Stomach (tissue), 8 donors: ENCODE measurements at regions not wholly inside any gene's neighbourhood (a gene's known extent, or its start where the extent isn't known, plus 50 kb on each side); places are given as distances from the start of the nearest gene placed in this dataset.

Experiments
- DNase-seq, 2 donors: peaks; one replicate each; pipeline versions ENCODE4 v3.0.0 to v3.0.0-alpha.2; 2013 to 2019
- H3K27ac ChIP-seq, 5 donors: fragments of 200-600 bp in 4 of 5; sonication (generic) in 4 of 5; one replicate each; pipeline ENCODE4 v1.5.1; 2013 to 2019; ENCODE audit warnings: mild to moderate bottlenecking in 1 of 5, moderate library complexity in 1 of 5
- H3K27me3 ChIP-seq, 3 donors: fragments of 200-600 bp; sonication (generic); one replicate each; pipeline ENCODE4 v1.5.1; 2017 to 2019; ENCODE audit warnings: mixed run types in 1 of 3
- H3K36me3 ChIP-seq, 4 donors: fragments of 200-600 bp; sonication (generic); 1 replicate in 3 of 4; 2 replicates in 1 of 4; pipeline ENCODE4 v1.5.1; 2016 to 2019
- H3K4me1 ChIP-seq, 4 donors: fragments of 200-600 bp; sonication (generic); one replicate each; pipeline ENCODE4 v1.5.1; 2016 to 2019
- H3K4me3 ChIP-seq, 4 donors: fragments of 200-600 bp; sonication (generic) in 3 of 4; one replicate each; pipeline ENCODE4 v1.5.1; 2016 to 2019; ENCODE audit warnings: mild to moderate bottlenecking in 1 of 4
- H3K9me3 ChIP-seq, 4 donors: fragments of 200-600 bp; sonication (generic); one replicate each; pipeline ENCODE4 v1.5.1; 2016 to 2019
- EP300 ChIP-seq: sonication (generic); formaldehyde crosslinking; IDR thresholded peaks from one replicate; pipeline ENCODE4 v1.6.1; 2017; ENCODE audit warnings: antibody characterized with exemption
- POLR2A ChIP-seq, 4 donors: fragments of 450-650 bp; IDR thresholded peaks; one replicate each; pipeline ENCODE4 v1.6.1; 2016; ENCODE audit warnings: antibody characterized with exemption in 4 of 4, control low read depth in 2 of 4, mild to moderate bottlenecking in 1 of 4, moderate library complexity in 1 of 4
- POLR2AphosphoS5 ChIP-seq, 3 donors: sonication (generic); formaldehyde crosslinking; IDR thresholded peaks; one replicate each; pipeline ENCODE4 v1.6.1; 2016; ENCODE audit warnings: antibody characterized with exemption in 3 of 3
- WGBS, 5 donors: extraction: QIAGEN DNeasy Blood & Tissue Kit in 3 of 5; methylation state at CpG; one replicate each; pipeline versions ENCODE4 v1.1.5 to v1.1.7; 2013 to 2018; 5-methylcytosine and 5-hydroxymethylcytosine counted together
- intact Hi-C: fragments of 100-400 bp; cut with DNase I; formaldehyde crosslinking; loops from one replicate; pipeline ENCODE4 v1.15.1; 2023; ENCODE audit warnings: low total_unique reads
- TF ChIP-seq, protein P1 (sequence below), 7 experiments: fragments of 450-650 bp in 4 of 7; fragments of 200-600 bp in 3 of 7; sonication (generic) in 3 of 7; IDR thresholded peaks; one replicate each; pipeline ENCODE4 v1.5.1; 2016 to 2019; ENCODE audit warnings: antibody characterized with exemption in 7 of 7, control low read depth in 2 of 7, mild to moderate bottlenecking in 1 of 7
- donor health status: healthy with polysubstance abuse.
- donor health status: Bipolar disorder and iron deficiency.
- donor health status: healthy.

DNA sequence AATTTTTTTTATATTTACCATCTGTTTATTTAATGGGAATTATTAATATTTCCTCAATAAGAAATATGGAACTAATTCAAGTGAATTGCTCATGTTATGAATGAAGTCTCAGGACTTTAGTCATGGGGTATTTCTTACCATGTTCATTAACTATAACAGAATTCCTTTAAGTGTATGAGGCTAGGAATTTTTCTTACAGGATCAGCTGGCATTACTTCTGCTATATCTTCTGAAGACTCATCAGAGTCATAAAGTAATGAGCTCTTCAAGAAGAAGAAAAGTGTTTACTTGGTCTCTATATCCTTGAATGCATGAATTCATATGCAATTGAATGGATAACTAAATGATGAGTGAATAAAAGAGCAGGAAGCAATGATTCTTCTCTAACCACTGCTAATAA is 486.8 kb upstream of the THBS1 start:
- Histone ChIP-seq H3K4me3 (no peak overlapping the region), H3K27me3 (no peaks in the 10 kb centered on the region), H3K9me3 (no peaks in the 10 kb centered on the region), H3K36me3 (no peaks in the 10 kb centered on the region), H3K4me1 (peaks cover 0 to 6% (median 0%) of the 10 kb centered on the region in 4 donors), H3K27ac (no peak overlapping the region)
- intact Hi-C loops: no loop called here
- no peak for TF ChIP-seq POLR2A (IDR thresholded peaks at IDR 0.05)
- TF ChIP-seq, protein P1, sequence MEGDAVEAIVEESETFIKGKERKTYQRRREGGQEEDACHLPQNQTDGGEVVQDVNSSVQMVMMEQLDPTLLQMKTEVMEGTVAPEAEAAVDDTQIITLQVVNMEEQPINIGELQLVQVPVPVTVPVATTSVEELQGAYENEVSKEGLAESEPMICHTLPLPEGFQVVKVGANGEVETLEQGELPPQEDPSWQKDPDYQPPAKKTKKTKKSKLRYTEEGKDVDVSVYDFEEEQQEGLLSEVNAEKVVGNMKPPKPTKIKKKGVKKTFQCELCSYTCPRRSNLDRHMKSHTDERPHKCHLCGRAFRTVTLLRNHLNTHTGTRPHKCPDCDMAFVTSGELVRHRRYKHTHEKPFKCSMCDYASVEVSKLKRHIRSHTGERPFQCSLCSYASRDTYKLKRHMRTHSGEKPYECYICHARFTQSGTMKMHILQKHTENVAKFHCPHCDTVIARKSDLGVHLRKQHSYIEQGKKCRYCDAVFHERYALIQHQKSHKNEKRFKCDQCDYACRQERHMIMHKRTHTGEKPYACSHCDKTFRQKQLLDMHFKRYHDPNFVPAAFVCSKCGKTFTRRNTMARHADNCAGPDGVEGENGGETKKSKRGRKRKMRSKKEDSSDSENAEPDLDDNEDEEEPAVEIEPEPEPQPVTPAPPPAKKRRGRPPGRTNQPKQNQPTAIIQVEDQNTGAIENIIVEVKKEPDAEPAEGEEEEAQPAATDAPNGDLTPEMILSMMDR (IDR thresholded peaks at IDR 0.05): no peak
- TF ChIP-seq POLR2AphosphoS5 (IDR thresholded peaks at IDR 0.05): no peak
- TF ChIP-seq EP300: no peak
- DNase-seq: no peak

DNA sequence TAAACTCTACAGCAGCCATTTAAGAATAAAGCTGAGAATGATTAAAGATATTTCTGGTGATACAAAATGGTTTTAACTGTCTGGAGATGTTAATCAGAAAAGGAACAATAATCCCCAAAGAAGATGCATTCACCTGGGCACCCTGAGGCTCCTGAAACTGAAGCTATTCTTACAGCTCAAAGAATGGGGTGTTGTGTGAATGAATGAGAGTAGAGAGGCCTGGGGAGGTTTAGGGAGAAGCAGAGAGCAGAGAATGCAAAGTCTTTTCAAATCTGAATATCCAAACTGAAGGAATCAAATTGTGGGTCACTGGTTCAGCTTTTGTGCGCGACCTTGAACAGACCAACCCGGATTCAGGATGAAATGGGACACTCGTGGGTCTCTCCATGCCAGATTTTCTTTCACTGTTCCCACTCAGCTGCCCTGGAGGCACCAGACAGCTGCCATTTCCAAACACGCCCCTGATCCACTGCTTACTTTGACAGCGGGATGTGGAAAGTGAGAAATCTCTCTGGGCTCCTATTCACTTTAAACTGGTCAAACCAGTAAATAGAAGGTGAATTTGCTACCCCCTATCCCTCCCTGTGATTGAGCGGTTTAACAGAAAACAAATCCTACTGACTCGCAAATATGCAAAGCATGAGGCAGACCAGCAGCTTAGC is 485.5 kb upstream of the THBS1 start:
- WGBS, 5 donors: 61 to 71% (median 67%) methylated on average over 8 of the region's 8 CpGs
- peak overlapping the region in 1 of 5 donors; percentile 30 for H3K27ac ChIP-seq
- peaks cover 0 to 6% (median 0%) of the 10 kb centered on the region in 4 donors for H3K4me1 ChIP-seq
- H3K27me3 ChIP-seq: no peaks in the 10 kb centered on the region
- TF ChIP-seq POLR2AphosphoS5 (IDR thresholded peaks at IDR 0.05) (no peak), POLR2A (IDR thresholded peaks at IDR 0.05) (no peak), EP300 (no peak)
- TF ChIP-seq, protein P1 (IDR thresholded peaks at IDR 0.05): no peak
- H3K4me3 ChIP-seq: no peak overlapping the region
- intact Hi-C loops: no loop called here
- DNase-seq: no peak
- no peaks in the 10 kb centered on the region for H3K9me3 ChIP-seq
- H3K36me3 ChIP-seq: no peaks in the 10 kb centered on the region

DNA sequence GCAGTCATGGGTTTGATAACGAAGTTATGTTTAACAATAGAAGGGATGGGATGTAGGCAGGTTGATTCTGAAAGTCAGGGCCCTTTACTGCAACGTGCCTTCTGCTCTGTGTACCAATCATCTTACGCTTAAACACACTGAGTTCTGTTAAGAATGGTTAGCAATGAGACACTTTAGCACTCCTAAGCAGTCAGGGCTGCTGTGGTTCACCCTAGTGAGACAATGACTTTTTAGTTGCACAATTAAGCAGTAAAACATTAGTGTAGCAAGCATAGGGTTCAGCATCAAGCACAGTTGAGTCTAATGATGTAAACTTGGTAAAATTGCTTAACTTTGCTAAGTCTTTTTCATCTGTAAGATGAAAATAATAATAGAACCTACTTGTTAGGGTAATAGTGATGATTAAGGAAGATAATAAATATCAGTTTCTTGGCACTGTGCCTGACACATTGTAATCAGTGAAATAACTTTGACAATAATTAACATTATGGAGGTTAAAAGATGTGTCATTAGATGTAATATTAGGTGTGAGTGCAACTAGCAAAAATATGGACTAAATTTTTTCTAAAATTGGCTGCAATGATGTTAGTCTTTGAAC is 484.2 kb upstream of the THBS1 start:
- intact Hi-C loops: no loop called here
- 67 to 79% (median 71%) methylated on average over 3 of the region's 3 CpGs for WGBS, 5 donors
- Histone ChIP-seq H3K4me3 (no peak overlapping the region), H3K9me3 (no peaks in the 10 kb centered on the region), H3K4me1 (peaks cover 0 to 6% (median 0%) of the 10 kb centered on the region in 4 donors), H3K27me3 (no peaks in the 10 kb centered on the region), H3K27ac (no peak overlapping the region), H3K36me3 (no peaks in the 10 kb centered on the region)
- TF ChIP-seq POLR2AphosphoS5 (IDR thresholded peaks at IDR 0.05) (no peak), POLR2A (IDR thresholded peaks at IDR 0.05) (no peak), EP300 (no peak)
- TF ChIP-seq, protein P1 (IDR thresholded peaks at IDR 0.05): no peak
- DNase-seq: no peak

DNA sequence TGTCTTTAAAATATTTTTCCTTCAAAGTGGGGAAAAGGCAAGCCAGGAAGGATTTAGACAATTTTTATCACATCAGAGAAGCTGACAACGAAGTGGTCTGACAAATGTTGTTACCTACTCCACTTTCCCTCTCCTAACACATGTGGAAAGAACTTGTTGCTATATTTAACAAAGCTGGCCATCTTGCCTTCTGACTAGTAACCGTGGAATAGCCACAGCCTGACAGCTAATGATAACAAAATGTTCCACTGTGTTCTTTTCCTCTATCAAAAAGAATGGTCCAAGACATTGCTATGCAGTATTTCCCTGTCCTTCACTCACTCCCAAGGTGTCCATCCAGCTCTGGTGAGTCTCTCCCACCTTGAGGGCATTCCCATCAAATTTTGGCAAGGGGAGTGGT is 481.4 kb upstream of the THBS1 start:
- H3K9me3 ChIP-seq: no peaks in the 10 kb centered on the region
- 46 to 92% (median 78%) methylated on average over 2 of the region's 2 CpGs for WGBS, 5 donors
- H3K27me3 ChIP-seq: no peaks in the 10 kb centered on the region
- no peak overlapping the region for H3K27ac ChIP-seq
- no peak for DNase-seq
- no peak for TF ChIP-seq POLR2AphosphoS5 (IDR thresholded peaks at IDR 0.05)
- TF ChIP-seq, protein P1 (IDR thresholded peaks at IDR 0.05): no peak
- no peak for TF ChIP-seq EP300
- no peak for TF ChIP-seq POLR2A (IDR thresholded peaks at IDR 0.05)
- no peaks in the 10 kb centered on the region for H3K36me3 ChIP-seq
- no peaks in the 10 kb centered on the region for H3K4me1 ChIP-seq
- H3K4me3 ChIP-seq: no peak overlapping the region
- intact Hi-C loops: no loop called here
